ENCODE measurements at regions not wholly inside any gene's neighbourhood (a gene's known extent, or its start where the extent isn't known, plus 50 kb on each side); places are given as distances from the start of the nearest gene placed in this dataset.
"Not testable (repeated sequence)": the region's sequence is repeated elsewhere in the genome, so short reads cannot be mapped to it uniquely, and the experiment has no call there.

DNA sequence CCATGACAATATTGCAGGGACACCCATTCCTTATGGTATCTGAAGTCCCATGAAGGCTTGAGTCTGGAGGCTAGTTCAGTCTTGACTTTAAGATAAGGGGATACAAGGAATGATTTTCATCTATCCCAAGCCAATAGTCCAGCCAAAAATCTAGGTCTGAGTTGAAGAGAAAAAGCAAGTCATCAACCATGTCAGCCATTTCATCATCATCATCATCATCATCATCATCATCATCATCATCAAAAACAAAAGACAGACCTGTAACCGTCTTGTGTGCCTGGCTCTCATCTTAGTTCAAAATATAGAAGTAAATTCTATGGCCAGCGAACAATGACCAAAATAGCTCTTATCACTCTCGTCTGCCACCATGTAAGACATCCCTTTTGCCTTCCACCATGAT, 59.5 kb upstream of the FAM90A26 start:
- DNase-seq, result not testable (repeated sequence)

DNA sequence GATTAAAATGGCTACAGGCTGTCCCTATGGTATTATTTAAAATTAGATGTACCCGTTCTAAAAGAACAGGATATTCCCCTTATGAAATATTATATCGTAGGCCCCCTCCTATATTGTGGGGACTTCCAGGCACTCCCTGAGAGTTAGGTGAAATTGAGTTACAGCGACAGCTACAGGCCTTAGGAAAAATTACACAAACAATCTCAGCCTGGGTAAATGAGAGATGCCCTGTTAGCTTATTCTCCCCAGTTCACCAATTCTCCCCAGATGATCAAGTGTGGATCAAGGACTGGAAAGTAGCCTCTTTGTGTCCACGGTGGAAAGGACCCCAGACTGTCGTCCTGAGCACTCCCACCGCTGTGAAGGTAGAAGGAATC, 67.1 kb upstream of the FAM90A26 start:
- DNase-seq, result not testable (repeated sequence)

DNA sequence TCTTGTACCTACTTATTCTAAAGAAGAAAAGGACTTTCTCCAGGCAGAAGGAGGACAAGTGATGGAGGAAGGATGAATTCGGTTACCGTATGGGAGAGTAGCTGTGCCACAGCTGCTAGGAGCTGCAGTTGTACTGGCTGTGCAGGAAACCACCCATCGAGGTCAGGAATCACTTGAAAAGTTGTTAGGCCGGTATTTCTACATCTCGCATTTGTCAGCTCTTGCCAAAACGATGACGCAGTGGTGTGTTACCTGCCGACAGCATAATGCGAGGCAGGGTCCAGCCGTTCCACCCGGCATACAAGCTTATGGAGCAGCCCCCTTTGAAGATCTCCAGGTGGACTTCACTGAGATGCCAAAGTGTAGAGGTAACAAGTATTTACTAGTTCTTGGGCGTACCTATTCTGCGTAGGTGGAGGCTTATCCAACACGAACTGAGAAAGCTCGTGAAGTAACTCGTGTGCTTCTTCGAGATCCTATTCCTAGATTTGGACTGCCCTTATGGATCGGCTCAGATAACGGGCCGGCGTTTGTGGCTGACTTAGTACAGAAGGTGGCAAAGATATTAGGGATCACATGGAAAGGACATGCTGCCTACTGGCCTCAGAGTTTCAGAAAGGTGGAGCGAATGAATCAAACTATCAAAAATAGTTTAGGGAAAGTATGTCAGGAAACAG, 67.6 kb upstream of the FAM90A26 start:
- DNase-seq, result not testable (repeated sequence)

DNA sequence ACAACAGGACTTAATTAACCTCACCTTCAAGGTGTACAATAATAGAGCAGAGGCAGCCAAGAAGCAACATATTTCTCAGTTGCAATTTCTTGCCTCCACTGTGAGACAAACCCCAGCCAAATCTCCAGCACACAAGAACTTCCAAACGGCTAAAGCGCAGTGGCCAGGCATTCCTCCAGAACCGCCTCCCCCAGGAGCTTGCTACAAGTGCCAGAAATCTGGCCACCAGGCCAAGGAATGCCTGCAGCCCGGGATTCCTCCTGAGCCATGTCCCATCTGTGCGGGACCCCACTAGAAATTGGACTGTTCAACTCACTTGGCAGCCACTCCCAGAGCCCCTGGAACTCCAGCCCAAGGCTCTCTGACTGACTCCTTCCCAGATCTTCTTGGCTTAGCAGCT, 73.9 kb upstream of the FAM90A26 start:
- not testable (repeated sequence) for DNase-seq

DNA sequence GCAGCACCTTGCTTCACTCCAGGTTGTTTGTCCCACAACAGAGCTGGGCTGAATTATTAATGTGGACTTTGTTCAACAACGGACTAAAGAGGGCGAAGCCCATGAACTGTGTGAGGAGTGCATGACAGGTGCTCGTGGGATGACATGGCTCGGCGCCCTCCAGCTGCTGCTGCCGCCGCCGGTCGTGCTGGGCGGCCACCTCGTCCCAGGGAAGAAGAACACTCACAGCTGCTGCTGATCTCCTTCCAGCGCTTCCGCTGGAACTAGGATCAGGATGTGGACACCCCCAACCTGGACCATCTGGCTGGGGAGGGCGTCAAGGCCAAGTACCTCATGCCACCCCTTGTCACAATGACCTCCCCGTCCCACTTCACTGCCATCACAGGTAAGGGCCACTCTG, 91.4 kb upstream of the FAM90A26 start:
- DNase-seq, result not testable (repeated sequence)

DNA sequence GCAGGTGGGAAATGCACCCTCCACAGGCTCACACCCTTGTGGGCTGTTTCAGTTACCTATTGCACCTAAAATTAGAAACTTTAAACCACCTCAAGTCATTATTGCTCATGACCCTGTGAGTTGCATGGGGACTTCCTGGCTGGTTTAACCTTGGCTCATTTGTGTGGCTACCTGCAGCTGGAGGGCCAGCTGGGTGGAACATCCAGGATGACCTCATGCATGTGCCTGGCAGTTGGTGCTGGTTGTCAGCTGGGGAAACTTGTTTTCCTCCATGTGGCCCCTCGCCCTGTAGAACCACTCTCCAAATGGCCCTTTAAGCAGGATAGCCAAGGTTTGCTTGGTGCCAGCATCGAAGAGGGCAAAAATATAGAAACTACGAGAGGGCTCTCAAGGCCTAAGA, 93.2 kb upstream of the FAM90A26 start:
- not testable (repeated sequence) for DNase-seq

DNA sequence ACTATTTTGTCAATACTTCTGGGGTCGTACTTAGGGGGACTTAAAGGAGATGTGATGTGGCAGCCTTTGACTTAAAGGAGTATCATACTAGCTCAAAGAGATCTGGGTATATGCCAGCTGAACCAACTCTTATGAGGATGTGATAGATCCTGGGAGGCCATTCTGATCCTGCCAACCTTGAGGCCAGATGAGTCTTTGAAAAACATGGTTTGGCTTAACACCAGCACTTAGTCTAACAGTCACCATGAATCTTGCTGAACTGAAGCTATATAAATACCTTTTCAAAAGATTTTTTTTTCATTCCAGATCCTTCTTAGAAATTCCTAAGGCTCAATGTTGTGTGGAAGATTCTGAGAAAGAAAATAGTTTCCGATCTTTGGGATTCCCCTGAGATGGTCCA, 93.7 kb upstream of the FAM90A26 start:
- DNase-seq, result not testable (repeated sequence)

DNA sequence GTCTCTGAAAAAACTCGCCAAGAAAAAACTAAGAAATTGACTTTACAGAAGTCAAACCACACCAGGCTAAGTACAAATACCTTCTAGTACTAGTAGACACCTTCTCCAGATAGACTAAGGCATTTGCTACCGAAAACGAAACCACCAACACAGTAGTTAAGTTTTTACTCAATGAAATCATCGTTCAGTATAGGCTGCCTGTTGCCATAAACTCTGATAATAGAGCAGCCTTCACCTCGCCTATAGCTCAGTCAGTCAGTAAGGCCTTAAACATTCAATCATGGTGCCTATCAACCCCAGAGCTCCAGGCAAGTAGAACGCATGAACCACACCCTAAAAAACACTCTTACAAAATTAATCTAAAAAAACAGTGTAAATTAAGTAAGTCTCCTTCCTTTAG, 96.8 kb upstream of the FAM90A26 start:
- DNase-seq, result not testable (repeated sequence)

DNA sequence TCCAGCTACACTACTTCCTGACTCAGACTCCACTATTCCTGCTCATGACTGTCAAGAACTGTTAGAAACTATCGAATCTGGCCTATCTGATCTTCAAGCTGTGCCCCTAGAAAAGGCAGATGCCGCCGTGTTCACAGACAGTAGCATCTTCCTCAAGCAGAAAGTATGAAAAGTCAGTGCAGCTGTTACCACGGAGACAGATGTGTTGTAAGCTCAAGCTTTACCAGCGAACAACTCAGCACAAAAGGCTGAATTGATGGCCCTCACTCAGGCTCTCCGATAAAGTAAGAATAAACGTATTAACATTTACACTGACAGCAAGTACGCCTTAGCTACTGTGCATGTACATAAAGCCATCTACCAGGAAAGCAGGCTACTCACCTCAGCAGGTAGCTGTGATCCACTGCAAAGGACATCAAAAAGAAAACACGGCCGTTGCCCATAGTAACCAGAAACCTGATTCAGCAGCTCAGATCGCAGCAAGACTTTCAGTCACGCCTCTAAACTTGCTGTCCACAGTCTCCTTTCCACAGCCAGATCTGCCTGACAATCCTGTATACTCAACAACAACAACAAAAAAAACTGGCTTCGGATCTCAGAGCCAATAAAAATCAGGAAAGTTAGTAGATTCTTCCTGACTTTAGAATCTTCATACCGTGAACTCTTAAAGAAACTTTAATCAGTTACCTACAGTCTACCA, 97.5 kb upstream of the FAM90A26 start:
- DNase-seq, result not testable (repeated sequence)

DNA sequence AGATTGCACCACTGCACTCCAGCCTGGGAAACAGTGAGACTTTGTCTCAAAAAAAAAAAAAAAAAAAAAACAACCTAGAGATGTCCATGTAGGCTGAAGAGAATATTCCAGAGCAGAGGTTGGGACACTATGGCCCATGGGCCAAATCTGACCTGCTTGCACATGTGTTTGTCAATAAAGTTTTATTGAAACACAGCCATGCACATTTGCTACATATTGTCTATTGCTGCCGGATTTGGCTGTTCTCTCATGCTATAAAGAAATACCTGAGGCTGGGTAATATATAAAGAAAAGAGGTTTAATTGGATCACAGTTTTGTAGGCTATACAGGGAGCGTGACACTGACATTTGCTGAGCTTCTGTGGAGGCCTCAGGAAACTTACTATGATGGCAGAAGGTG, 102.3 kb upstream of the FAM90A26 start:
- not testable (repeated sequence) for DNase-seq

DNA sequence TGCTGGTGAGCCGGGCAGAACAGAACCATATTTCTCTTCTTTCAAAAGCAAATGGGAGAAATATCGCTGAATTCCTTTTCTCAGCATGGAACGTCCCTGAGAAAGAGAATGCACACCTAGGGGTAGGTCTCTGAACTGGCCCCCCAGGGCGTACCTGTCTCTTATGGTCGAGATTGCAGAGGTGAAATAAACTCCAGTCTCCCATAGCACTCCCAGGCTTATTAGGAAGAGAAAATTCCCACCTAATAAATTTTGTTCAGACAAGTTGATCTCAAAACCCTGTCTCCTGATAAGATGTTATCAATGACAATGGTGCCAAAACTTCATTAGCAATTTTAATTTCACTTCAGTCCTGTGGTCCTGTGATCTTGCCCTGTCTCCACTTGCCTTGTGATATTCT, 106.6 kb upstream of the FAM90A26 start:
- DNase-seq, result not testable (repeated sequence)

DNA sequence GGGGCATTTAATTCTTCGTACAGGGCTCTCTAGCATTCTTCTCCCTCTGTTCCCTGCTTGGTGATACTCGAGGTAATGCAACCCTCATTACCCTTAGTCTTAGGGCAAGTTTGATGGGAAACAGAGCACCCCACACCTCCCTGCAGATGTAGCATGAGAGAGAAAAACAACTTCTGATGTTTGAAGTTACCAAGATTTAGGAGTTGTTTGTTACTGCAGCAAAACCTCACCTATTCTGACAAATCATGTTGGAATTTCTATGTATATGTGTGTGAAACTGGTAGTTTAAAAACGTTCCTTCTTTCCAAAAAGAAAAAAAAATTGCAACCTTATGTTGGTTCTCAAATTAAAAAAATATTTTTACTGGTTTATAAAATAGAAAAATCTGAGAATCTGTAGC, 145.3 kb upstream of the FAM90A26 start:
- DNase-seq, result not testable (repeated sequence)

DNA sequence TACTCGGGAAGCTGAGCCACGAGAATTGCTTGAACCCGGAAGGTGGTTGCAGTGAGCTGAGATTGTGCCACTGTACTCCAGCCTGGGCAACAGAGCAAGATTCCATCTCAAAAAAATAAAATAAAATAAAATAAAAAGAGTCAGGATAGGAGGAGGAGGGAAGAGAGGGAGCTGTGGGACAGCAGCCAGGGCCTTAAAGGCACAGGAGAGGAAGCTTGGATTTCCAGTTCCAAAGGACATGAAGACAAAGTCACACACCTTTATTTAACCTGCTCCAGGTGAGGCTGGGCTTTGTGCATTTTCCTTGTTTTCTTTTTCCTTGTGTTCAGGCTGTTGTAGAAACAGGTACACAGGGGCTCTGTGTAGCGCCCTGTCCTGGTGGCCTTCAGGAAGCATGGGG, 138.2 kb upstream of the HMX1 start:
- DNase-seq, result not testable (repeated sequence)

DNA sequence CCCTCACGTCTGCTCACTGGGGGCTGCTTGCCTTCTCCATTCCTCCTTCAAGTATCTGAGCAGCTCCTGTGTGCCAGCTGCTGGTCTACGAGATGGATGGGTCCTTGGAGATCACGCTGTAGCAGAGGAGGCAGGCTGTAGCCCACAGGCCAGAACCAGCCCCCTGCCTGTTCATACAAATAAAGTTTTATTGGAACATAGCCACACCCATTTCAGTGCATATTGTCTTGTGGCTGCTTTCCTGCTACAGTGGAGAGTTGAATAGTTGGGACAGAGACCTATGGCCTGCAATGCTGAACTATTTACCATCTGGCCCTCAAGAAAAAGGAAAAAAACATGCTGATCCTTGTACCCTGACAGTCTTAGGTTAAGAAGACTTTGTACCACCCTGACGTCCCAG, 136.8 kb upstream of the HMX1 start:
- not testable (repeated sequence) for DNase-seq

DNA sequence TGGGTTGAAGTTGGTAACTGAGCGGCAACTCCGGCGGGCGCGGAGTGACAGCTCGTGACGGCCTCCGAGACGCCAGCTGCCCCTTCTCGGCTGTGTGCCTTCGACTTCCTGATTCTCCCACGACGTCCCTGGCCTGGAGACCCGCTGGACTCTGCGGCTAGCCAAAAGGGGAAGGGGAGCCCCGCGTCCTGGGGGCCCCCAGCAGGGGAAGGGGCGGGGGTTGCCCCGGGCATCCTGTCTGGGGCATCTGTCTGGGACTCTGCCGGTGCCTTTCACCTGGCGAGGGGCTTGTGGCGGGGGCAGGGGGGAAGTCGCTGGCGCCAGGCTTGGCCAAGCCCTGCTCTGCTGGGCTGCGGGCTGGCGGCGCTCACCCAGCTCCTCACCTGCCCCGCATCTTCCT, 129.5 kb upstream of the HMX1 start:
- not testable (repeated sequence) for DNase-seq

DNA sequence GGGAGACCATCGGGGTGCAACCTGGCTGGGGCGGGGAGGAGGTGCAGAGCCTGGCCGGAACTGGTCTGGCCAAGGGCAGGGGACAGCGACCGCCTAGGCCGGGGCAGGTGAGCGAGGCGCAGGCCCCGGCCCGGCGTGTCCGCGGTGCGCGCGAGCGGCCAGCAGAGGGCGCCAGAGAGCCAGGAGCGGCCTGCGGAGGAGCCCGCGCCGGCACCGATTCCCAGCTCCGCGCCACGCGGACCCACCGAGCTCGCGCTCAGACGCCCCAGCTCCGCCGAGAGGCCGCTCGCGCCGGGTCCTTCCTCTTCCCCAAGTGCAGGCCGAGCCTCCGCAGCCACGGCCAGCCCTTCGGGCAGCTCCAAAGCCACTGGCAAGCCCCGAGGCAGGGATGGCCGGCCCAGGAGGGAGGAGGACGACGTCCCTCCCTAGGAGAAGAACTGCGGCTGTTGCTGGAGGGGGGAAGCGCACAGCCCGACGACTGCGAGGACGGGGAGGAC, 128.9 kb upstream of the HMX1 start:
- peak; percentile 6 for DNase-seq

DNA sequence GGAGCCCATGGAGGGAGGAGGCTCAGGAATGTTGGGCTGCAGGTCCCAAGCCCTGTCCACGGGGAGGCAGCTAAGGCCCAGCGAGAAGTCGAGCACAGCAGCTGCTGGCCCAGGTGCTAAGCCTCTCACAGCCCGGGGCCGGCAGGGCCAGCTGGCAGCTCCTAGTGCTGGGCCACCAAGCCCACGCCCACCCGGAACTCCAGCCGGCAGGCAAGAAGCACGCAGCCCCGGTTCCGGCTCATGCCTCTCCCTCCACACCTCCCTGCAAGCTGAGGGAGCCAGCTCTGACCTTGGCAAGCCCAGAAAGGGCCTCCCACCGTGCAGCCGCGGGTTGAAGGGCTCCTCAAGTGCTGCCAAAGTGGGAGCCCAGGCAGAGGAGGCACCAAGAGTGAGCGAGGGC, 121.3 kb upstream of the HMX1 start:
- not testable (repeated sequence) for DNase-seq

DNA sequence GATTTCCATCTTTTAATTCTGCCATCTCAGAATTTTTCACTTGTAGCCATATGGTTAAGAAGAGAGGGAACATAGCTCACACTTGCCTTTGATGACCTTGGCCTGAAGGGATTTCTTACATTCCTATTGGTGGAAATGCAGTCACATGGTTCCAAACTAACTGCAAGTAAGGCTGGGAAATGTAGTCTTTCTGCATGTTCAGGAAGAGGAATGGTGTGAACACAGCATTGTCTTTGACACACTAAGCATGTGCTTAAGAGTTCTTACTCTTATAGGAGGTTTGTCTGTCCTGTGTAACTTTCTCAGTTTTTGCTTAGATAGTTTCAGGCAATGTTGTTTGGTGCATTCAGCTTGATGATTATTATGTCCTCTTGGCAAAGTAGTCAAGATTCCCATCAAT, 119.8 kb upstream of the HMX1 start:
- DNase-seq, result peak; percentile 1

DNA sequence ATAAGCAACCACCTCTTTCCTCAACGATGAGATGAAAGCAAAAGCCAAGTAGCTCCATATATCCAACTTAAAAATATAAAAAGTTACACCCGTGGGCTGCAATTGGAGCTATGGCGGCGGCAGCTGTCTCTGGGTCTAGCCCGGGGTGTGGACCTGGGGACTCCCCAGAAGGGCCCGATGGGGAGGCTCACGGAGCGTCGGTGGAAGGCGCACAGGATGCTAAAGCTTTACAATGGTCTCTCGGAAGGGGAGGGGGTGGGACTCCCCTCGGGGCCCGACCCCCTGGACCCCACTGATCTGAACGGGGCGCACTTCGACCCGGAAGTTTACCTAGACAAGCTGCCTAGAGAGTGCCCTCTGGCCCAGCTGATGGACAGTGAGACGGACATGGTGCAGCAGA, 118.7 kb upstream of the HMX1 start:
- not testable (repeated sequence) for DNase-seq

DNA sequence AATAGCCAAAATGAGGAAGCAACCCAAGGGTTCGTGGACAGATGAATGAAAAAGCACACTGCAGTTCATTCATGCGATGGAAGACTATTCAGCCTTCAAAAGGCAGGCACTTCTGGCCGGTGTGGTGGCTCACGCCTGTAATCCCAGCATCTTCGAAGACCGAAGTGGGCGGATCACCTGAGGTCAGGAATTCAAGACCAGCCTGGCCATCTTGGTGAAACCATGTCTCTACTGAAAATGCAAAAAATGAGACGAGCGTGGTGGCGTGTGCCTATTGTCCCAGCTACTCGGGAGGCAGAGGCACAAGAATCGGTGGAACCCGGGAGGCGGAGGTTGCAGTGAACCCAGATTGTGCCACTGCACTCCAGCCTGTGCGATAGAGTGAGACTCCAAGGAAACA, 114.1 kb upstream of the HMX1 start:
- DNase-seq, result not testable (repeated sequence)

DNA sequence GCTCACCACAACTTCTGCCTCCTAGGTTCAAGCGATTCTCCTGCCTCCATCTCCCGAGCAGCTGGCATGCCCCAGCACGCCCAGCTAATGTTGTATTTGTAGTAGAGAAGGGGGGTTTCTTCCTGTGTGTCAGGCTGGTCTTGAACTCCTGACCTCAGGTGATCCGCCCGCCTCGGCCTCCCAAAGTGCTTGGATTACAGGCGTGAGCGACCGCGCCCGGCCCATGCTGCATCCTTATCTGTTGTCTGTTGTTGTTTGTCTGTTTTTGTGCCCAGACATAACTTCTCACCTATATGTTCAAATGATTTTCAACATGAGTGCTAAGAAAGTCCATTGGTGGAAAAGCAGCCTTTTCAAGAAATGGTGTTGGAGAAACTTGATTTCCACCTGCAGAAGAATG, 113.0 kb upstream of the HMX1 start:
- not testable (repeated sequence) for DNase-seq

DNA sequence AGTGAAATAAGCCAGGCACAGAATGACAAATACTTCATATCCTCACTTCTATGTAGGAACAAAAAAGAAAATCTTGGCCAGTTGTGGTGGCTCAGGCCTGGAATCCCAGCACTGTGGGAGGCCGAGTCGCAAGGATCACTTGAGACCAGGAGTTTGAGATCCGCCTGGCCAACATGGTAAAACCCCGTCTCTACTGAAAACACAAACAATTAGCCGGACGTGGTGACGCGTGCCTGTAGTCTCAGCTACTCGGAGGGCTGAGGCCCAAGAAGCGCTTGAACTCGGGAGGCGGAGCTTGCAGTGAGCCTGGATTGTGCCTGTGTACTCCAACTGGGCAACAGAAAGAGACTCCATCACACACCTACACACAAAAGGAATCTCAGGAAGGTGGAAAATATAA, 112.3 kb upstream of the HMX1 start:
- DNase-seq, result not testable (repeated sequence)

DNA sequence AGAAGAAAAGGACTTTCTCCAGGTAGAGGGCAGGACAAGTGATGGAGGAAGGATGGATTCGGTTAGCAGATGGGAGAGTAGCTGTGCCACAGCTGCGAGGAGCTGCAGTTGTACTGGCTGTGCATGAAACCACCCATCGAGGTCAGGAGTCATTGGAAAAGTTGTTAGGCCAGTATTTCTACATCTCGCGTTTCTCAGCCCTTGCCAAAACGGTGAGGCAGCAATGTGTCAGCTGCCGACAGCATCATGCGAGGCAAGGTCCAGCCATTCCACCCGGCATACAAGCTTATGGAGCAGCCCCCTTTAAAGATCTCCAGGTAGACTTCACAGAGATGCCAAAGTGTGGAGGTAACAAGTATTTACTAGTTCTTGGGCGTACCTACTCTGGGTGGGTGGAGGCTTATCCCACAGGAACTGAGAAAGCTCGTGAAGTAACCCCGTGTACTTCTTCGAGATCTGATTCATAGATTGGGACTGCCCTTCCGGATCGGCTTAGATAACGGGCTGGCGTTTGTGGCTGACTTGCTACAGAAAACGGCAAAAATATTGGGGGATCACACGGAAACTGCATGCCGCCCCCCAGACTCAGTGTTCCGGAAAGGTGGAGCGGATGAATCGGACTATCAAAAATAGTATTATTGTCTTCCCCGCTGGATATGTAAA, 105.0 kb upstream of the HMX1 start:
- DNase-seq, result not testable (repeated sequence)

DNA sequence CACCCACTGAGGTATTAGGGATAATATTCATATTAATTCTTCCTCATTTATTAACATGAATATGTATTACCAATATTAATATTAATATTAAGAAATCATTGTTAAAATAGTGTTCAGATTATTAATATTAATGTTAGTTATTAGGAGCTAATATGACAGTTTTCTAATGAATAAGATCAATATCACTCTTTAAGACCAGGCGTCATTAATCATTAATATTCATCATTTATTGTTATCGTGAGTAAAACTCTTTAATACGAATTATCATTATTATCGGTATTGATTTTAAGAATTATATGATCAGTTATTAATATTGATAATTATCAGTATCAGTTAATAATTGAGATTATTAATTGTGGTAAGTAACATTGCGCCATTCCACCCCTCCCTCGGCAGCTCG, 101.0 kb upstream of the HMX1 start:
- DNase-seq, result not testable (repeated sequence)

Data from hematopoietic multipotent progenitor cell treated with erythropoietin and hydrocortisone succinate and interleukin-3 and kit ligand, for 8 days (in vitro differentiated cells).